ENCODE measurements at regions not wholly inside any gene's neighbourhood (a gene's known extent, or its start where the extent isn't known, plus 50 kb on each side); places are given as distances from the start of the nearest gene placed in this dataset.

- TF ChIP-seq CTCF (IDR thresholded peaks at IDR 0.05; ENCODE audit: borderline replicate concordance): no peak
- peaks cover 24% of the 10 kb centered on the region for H3K4me1 ChIP-seq
- no peaks in the 10 kb centered on the region for H3K9me3 ChIP-seq (replicated peaks)
- H3K27me3 ChIP-seq (ENCODE audit: low read depth): no peaks in the 10 kb centered on the region
- intact Hi-C loops (cut with micrococcal nuclease): no loop called here
- DNase-seq: no peak
- no peaks in the 10 kb centered on the region for H3K36me3 ChIP-seq
- peak overlapping the region; percentile 63 for H3K27ac ChIP-seq (replicated peaks)
- peak overlapping the region; percentile 34 for H3K4me3 ChIP-seq
Observed at GRCh38 chr10:62637249-62638061, 167.1 kb upstream of the ADO start.

GRCh38 chr10:62638062-62638477 is 166.4 kb upstream of the ADO start:
- TF ChIP-seq CTCF (IDR thresholded peaks at IDR 0.05; ENCODE audit: borderline replicate concordance): no peak
- no peaks in the 10 kb centered on the region for H3K9me3 ChIP-seq (replicated peaks)
- no peak overlapping the region for H3K4me3 ChIP-seq
- intact Hi-C loops (cut with micrococcal nuclease): no loop called here
- no peaks in the 10 kb centered on the region for H3K36me3 ChIP-seq
- H3K4me1 ChIP-seq: peaks cover 17% of the 10 kb centered on the region
- H3K27me3 ChIP-seq (ENCODE audit: low read depth): no peaks in the 10 kb centered on the region
- peak overlapping the region; percentile 63 for H3K27ac ChIP-seq (replicated peaks)
- DNase-seq: no peak

GRCh38 chr10:62639144-62639543 is 165.4 kb upstream of the ADO start:
- no peak for TF ChIP-seq CTCF (IDR thresholded peaks at IDR 0.05; ENCODE audit: borderline replicate concordance)
- no peaks in the 10 kb centered on the region for H3K36me3 ChIP-seq
- intact Hi-C loops (cut with micrococcal nuclease): no loop called here
- H3K27me3 ChIP-seq (ENCODE audit: low read depth): no peaks in the 10 kb centered on the region
- H3K4me3 ChIP-seq: no peak overlapping the region
- DNase-seq: no peak
- no peaks in the 10 kb centered on the region for H3K9me3 ChIP-seq (replicated peaks)
- H3K4me1 ChIP-seq: peaks cover 17% of the 10 kb centered on the region
- no peak overlapping the region for H3K27ac ChIP-seq (replicated peaks)

GRCh38 chr10:62640411-62640810 is 164.1 kb upstream of the ADO start:
- H3K36me3 ChIP-seq: no peaks in the 10 kb centered on the region
- intact Hi-C loops (cut with micrococcal nuclease): no loop called here
- no peak overlapping the region for H3K27ac ChIP-seq (replicated peaks)
- H3K4me3 ChIP-seq: no peak overlapping the region
- peaks cover 17% of the 10 kb centered on the region for H3K4me1 ChIP-seq
- H3K9me3 ChIP-seq (replicated peaks): no peaks in the 10 kb centered on the region
- H3K27me3 ChIP-seq (ENCODE audit: low read depth): no peaks in the 10 kb centered on the region
- no peak for DNase-seq
- TF ChIP-seq CTCF (IDR thresholded peaks at IDR 0.05; ENCODE audit: borderline replicate concordance): no peak

- Histone ChIP-seq H3K4me1 (no peaks in the 10 kb centered on the region), H3K4me3 (no peak overlapping the region), H3K9me3 (replicated peaks) (no peaks in the 10 kb centered on the region), H3K27ac (replicated peaks) (no peak overlapping the region), H3K27me3 (ENCODE audit: low read depth) (no peaks in the 10 kb centered on the region), H3K36me3 (no peaks in the 10 kb centered on the region)
- DNase-seq: no peak
- intact Hi-C loops (cut with micrococcal nuclease): no loop called here
- no peak for TF ChIP-seq CTCF (IDR thresholded peaks at IDR 0.05; ENCODE audit: borderline replicate concordance)
Observed at GRCh38 chr10:62643606-62644587, 160.6 kb upstream of the ADO start.

Measured in left ventricle myocardium inferior (tissue), 1 donor.